CD4-positive, alpha-beta T cell (primary cell): ENCODE measurements at regions not wholly inside any gene's neighbourhood (a gene's known extent, or its start where the extent isn't known, plus 50 kb on each side); places are given as distances from the start of the nearest gene placed in this dataset.

ENCODE experiments used
- ATAC-seq: fragments of 200-7000 bp; cut with Tn5 transposase; one replicate; pipeline ENCODE4 v1.10.0; 2022; ENCODE audit warnings: mild to moderate bottlenecking; ENCODE audit not compliant: poor library complexity
- CTCF ChIA-PET: fragments of 350-600 bp; sonication (Branson Sonifier 250); formaldehyde crosslinking; loops from one replicate; lab custom pipeline; 2021; ENCODE audit warnings: antibody characterized with exemption, inconsistent platforms; lab: Charles Lee
- POLR2A ChIA-PET: fragments of 350-600 bp; sonication (Branson Sonifier 250); formaldehyde crosslinking; loops from one replicate; lab custom pipeline; 2021; ENCODE audit warnings: antibody characterized with exemption, inconsistent platforms; lab: Charles Lee
- DNase-seq, 14 experiments: peaks; one replicate each; pipeline ENCODE4 v3.0.0-alpha.2; 2013 to 2020; ENCODE audit warnings: mixed read lengths in 2 of 14
- H3K27ac ChIP-seq, 2 donors: one replicate each; pipeline versions ENCODE4 v1.5.1 to v1.7.0; 2013; ENCODE audit warnings: low read length in 2 of 2, low read depth in 1 of 2, mild to moderate bottlenecking in 1 of 2
- H3K27me3 ChIP-seq, 2 experiments: 1 replicate in 1 of 2; 2 replicates in 1 of 2; pipeline versions ENCODE4 v1.6.1 to v1.7.0; 2013; ENCODE audit warnings: low read length in 2 of 2, control low read depth in 1 of 2, mild to moderate bottlenecking in 1 of 2, moderate library complexity in 1 of 2; ENCODE audit not compliant: insufficient read depth in 2 of 2, control insufficient read depth in 1 of 2
- H3K36me3 ChIP-seq: one replicate; pipeline ENCODE4 v1.6.1; 2013; ENCODE audit warnings: low read length, control low read depth; ENCODE audit not compliant: insufficient read depth
- H3K4me1 ChIP-seq: one replicate; pipeline ENCODE4 v1.6.1; 2013; ENCODE audit warnings: low read length, control low read depth; ENCODE audit not compliant: insufficient read depth
- H3K4me3 ChIP-seq: one replicate; pipeline ENCODE4 v1.5.1; 2013; ENCODE audit warnings: mild to moderate bottlenecking, low read length, moderate library complexity
- H3K9me3 ChIP-seq, 2 experiments: 1 replicate in 1 of 2; 2 replicates in 1 of 2; pipeline versions ENCODE4 v1.6.1 to v1.7.0; 2013; ENCODE audit warnings: low read length in 2 of 2, mild to moderate bottlenecking in 2 of 2, control low read depth in 1 of 2, moderate library complexity in 1 of 2; ENCODE audit not compliant: control insufficient read depth in 1 of 2, insufficient read depth in 1 of 2
- H3K27ac Mint-ChIP-seq: one replicate; pipeline ENCODE4 v1.8.0; 2020; ENCODE audit warnings: mixed read lengths
- H3K27me3 Mint-ChIP-seq: one replicate; pipeline ENCODE4 v1.8.0; 2021; ENCODE audit warnings: mixed read lengths
- H3K36me3 Mint-ChIP-seq: one replicate; pipeline ENCODE4 v1.8.0; 2021; ENCODE audit warnings: low read depth, mixed read lengths
- H3K4me1 Mint-ChIP-seq: one replicate; pipeline ENCODE4 v1.8.0; 2021; ENCODE audit warnings: low read depth, mixed read lengths
- H3K4me3 Mint-ChIP-seq: one replicate; pipeline ENCODE4 v1.8.0; 2020; ENCODE audit warnings: mild to moderate bottlenecking, mixed read lengths
- H3K9me3 Mint-ChIP-seq: one replicate; pipeline ENCODE4 v1.8.0; 2020; ENCODE audit warnings: mixed read lengths
- intact Hi-C, 2 experiments: fragments of 100-400 bp; cut with DNase I in 1 of 2; cut with micrococcal nuclease in 1 of 2; formaldehyde crosslinking; loops; one replicate each; pipeline versions ENCODE4 v1.15.1 to v1.9.0; 2023 to 2025; cut with DNase I, micrococcal nuclease
- TF ChIP-seq, protein P1 (sequence below): fragments of 200-600 bp; IDR thresholded peaks from one replicate; pipeline ENCODE4 v1.8.0; 2022; ENCODE audit warnings: antibody characterized with exemption, mild to moderate bottlenecking

DNA sequence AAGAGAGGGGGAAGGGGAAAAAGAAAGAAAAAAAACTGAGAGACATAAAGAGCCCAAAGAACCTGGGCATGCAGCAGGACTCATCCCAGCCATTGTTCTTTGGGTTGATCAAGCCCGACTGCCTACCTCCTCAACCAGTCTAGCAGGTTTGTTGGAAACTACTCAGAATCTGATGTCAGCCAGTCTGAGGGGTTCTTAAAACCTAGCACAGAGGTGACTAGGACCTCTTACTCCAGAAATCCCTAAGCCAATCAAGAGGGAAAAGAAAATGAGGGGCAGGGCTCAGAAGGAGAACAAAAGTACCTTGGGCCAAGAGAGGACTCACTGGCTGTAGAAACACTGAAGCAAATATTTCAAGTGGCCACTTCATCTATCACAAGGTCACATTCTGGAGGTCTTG lies 228.0 kb downstream of the AASDHPPT start:
- intact Hi-C loops, result no loop called here
- H3K4me1 ChIP-seq, result no peaks in the 10 kb centered on the region
- DNase-seq (no peak), ATAC-seq (no peak)
- no peak overlapping the region for H3K4me3 ChIP-seq
- no peaks in the 10 kb centered on the region for H3K27me3 Mint-ChIP-seq
- peaks cover 0 to 18% of the 10 kb centered on the region in 2 experiments for H3K9me3 ChIP-seq
- peaks cover 11% of the 10 kb centered on the region for H3K9me3 Mint-ChIP-seq
- H3K27ac Mint-ChIP-seq, result no peak overlapping the region
- no peaks in the 10 kb centered on the region for H3K4me1 Mint-ChIP-seq
- H3K4me3 Mint-ChIP-seq, result no peak overlapping the region
- TF ChIP-seq, protein P1, sequence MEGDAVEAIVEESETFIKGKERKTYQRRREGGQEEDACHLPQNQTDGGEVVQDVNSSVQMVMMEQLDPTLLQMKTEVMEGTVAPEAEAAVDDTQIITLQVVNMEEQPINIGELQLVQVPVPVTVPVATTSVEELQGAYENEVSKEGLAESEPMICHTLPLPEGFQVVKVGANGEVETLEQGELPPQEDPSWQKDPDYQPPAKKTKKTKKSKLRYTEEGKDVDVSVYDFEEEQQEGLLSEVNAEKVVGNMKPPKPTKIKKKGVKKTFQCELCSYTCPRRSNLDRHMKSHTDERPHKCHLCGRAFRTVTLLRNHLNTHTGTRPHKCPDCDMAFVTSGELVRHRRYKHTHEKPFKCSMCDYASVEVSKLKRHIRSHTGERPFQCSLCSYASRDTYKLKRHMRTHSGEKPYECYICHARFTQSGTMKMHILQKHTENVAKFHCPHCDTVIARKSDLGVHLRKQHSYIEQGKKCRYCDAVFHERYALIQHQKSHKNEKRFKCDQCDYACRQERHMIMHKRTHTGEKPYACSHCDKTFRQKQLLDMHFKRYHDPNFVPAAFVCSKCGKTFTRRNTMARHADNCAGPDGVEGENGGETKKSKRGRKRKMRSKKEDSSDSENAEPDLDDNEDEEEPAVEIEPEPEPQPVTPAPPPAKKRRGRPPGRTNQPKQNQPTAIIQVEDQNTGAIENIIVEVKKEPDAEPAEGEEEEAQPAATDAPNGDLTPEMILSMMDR, result no peak
- H3K27ac ChIP-seq, result no peak overlapping the region
- ChIA-PET POLR2A (no interaction called here), CTCF (no interaction called here)
- H3K36me3 Mint-ChIP-seq, result no peaks in the 10 kb centered on the region
- H3K36me3 ChIP-seq, result no peaks in the 10 kb centered on the region
- H3K27me3 ChIP-seq, result no peaks in the 10 kb centered on the region

DNA sequence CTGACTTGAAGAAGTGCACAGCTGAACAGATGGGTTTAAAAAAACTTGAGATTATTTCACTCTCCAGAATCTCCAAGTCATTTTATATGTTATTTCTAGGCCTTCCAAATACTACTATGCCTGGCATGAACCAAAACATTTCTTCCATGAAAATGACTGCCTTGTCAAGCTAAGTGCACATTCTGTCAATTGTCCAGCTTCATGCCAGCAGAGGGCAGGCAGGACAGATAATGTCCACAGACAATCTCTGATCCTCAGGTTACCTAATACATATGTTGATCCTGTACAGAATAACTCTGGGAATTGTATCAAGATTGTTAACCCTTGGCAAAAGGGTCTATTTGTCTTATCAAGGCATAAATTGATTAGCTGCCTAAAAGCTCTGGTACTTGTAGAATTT lies 229.5 kb downstream of the AASDHPPT start:
- TF ChIP-seq, protein P1, result no peak
- H3K9me3 Mint-ChIP-seq, result peaks cover 11% of the 10 kb centered on the region
- no peaks in the 10 kb centered on the region for H3K4me1 Mint-ChIP-seq
- H3K9me3 ChIP-seq, result peaks cover 0 to 15% of the 10 kb centered on the region in 2 experiments
- no peak overlapping the region for H3K4me3 Mint-ChIP-seq
- H3K36me3 ChIP-seq, result no peaks in the 10 kb centered on the region
- H3K27ac Mint-ChIP-seq, result no peak overlapping the region
- no peak overlapping the region for H3K4me3 ChIP-seq
- ChIA-PET POLR2A (no interaction called here), CTCF (no interaction called here)
- no peaks in the 10 kb centered on the region for H3K4me1 ChIP-seq
- H3K27me3 ChIP-seq, result no peaks in the 10 kb centered on the region
- no peaks in the 10 kb centered on the region for H3K36me3 Mint-ChIP-seq
- intact Hi-C loops, result no loop called here
- DNase-seq, result no peak
- ATAC-seq, result no peak
- H3K27me3 Mint-ChIP-seq, result no peaks in the 10 kb centered on the region
- H3K27ac ChIP-seq, result no peak overlapping the region

DNA sequence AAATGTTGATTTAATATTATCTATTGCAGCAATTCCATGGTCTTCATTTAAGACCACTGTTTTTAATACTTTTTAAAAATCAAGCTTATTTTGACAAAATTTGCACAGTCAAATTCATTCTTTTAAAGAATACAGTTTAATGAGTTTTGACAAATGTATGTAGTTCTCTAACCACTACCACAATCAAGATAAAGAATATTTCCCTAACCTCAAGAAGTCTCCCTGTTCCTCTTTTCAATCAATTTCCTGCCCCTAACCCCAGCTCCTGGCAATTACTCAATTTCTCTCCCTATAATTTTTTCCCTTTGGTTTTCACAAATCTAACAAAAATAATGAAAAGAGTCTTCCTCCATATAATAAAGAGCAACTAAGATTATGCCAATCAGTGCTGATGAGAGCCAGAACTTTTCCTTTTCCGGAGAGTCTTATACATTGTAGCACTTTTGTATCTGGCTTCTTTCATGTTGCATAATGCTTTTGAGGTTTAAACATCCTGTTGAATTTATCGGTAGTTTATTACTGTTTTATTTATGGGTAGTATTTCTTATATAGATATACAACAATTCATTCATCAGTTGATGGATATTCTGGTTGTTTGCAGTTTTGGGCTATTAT lies 231.7 kb downstream of the AASDHPPT start:
- no peak overlapping the region for H3K27ac ChIP-seq
- no peaks in the 10 kb centered on the region for H3K36me3 Mint-ChIP-seq
- no peaks in the 10 kb centered on the region for H3K27me3 ChIP-seq
- TF ChIP-seq, protein P1, result no peak
- no peaks in the 10 kb centered on the region for H3K27me3 Mint-ChIP-seq
- no peak for ATAC-seq
- H3K9me3 ChIP-seq, result no peaks in the 10 kb centered on the region
- no peaks in the 10 kb centered on the region for H3K36me3 ChIP-seq
- DNase-seq, result no peak
- no peak overlapping the region for H3K4me3 Mint-ChIP-seq
- intact Hi-C loops, result no loop called here
- ChIA-PET POLR2A (no interaction called here), CTCF (no interaction called here)
- peaks cover 4% of the 10 kb centered on the region for H3K9me3 Mint-ChIP-seq
- H3K4me1 Mint-ChIP-seq, result no peaks in the 10 kb centered on the region
- H3K4me1 ChIP-seq, result no peaks in the 10 kb centered on the region
- no peak overlapping the region for H3K4me3 ChIP-seq
- H3K27ac Mint-ChIP-seq, result no peak overlapping the region
